Stimulated activated CD4-positive, alpha-beta T cell treated with anti-CD3 and anti-CD28 coated beads, Interleukin-15, amount 100 ng/mL, for 1 hour (primary cell): ENCODE measurements at regions not wholly inside any gene's neighbourhood (a gene's known extent, or its start where the extent isn't known, plus 50 kb on each side); places are given as distances from the start of the nearest gene placed in this dataset.

Experiments
- DNase-seq, 2 donors: peaks; one replicate each; pipeline ENCODE4 v3.0.0-alpha.2; 2020; ENCODE audit warnings: low read depth in 1 of 2, low spot score in 1 of 2

- no peak for DNase-seq
Measured at GRCh38 chr20:39882806-39883205, 806.2 kb downstream of the MAFB start.

- no peak for DNase-seq
Measured at GRCh38 chr20:39880890-39881289, 808.1 kb downstream of the MAFB start.

GRCh38 chr20:39879296-39879695 lies 809.7 kb downstream of the MAFB start:
- no peak for DNase-seq

GRCh38 chr20:39878809-39879208 lies 810.2 kb downstream of the MAFB start:
- no peak for DNase-seq

GRCh38 chr20:39878320-39878719 lies 810.7 kb downstream of the MAFB start:
- no peak for DNase-seq

GRCh38 chr20:39877788-39878187 lies 811.2 kb downstream of the MAFB start:
- DNase-seq = no peak

- DNase-seq = no peak
Measured at GRCh38 chr20:39876976-39877635, 811.9 kb downstream of the MAFB start.

- DNase-seq = no peak
Measured at GRCh38 chr20:39875492-39876110, 813.4 kb downstream of the MAFB start.

GRCh38 chr20:39874049-39874893 lies 814.8 kb downstream of the MAFB start:
- no peak for DNase-seq

GRCh38 chr20:39873286-39873685 lies 815.8 kb downstream of the MAFB start:
- no peak for DNase-seq

GRCh38 chr20:39871013-39871412 lies 818.0 kb downstream of the MAFB start:
- DNase-seq = no peak

GRCh38 chr20:39865446-39865845 lies 823.6 kb downstream of the MAFB start:
- no peak for DNase-seq

- no peak for DNase-seq
Measured at GRCh38 chr20:39862470-39862891, 826.6 kb downstream of the MAFB start.

GRCh38 chr20:39861381-39861780 lies 827.7 kb downstream of the MAFB start:
- DNase-seq = no peak

GRCh38 chr20:39857835-39858234 lies 831.2 kb downstream of the MAFB start:
- no peak for DNase-seq

- DNase-seq = no peak
Measured at GRCh38 chr20:39857187-39857586, 831.8 kb downstream of the MAFB start.

- no peak for DNase-seq
Measured at GRCh38 chr20:39855799-39856198, 833.2 kb downstream of the MAFB start.

GRCh38 chr20:39855056-39855455 lies 834.0 kb downstream of the MAFB start:
- DNase-seq = no peak

- DNase-seq = no peak
Measured at GRCh38 chr20:39853636-39854035, 835.4 kb downstream of the MAFB start.

GRCh38 chr20:39853050-39853449 lies 836.0 kb downstream of the MAFB start:
- no peak for DNase-seq

- DNase-seq = no peak
Measured at GRCh38 chr20:39851459-39851858, 837.6 kb downstream of the MAFB start.

- no peak for DNase-seq
Measured at GRCh38 chr20:39850821-39851330, 838.2 kb downstream of the MAFB start.
